ENCODE measurements at regions not wholly inside any gene's neighbourhood (a gene's known extent, or its start where the extent isn't known, plus 50 kb on each side); places are given as distances from the start of the nearest gene placed in this dataset.

DNA sequence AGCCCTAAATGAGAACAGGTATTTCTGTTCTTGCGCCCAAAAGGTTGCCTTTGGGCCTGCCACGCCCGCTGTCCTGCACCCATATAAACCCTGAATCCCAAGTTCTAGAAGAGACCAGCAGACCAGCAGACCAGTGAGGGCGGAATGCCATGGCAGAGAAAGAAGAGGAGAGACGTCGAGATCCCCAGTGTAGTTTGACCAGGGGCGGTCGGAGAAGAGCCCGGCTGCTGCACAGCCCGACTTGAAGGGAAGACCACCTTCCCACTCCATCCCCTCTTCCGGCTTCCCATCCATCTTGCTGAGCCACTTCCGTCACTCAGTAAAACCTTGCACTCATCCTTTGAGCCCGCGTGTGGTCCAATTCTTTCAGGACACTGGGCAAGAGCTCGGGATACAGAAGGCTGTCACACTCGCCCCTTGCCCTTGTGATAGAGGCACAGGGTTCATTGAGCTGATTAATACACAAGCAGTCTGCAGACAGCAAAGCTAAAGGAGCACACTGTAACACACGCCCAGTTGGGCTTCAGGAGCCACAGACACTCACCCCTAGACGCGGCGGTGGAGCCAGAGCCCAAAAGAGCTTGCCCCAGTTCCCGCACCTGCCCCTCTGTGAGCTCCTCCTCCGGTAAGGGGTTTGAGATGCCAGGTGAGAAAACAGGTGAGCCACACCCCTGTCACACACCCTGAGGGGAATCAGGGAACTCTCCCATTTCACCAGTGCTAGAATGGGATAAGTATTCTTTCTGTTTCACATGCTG is 230.8 kb downstream of the PCDH10 start:
- H3K27ac ChIP-seq = no peak overlapping the region
- no peak for TF ChIP-seq NPAS2 (CRISPR knock-in tag; IDR thresholded peaks at IDR 0.05; ENCODE audit: borderline replicate concordance)
- no peak for TF ChIP-seq PHF8 (IDR thresholded peaks at IDR 0.05; ENCODE audit: borderline replicate concordance, low read depth)
- TF ChIP-seq GATA3 (IDR thresholded peaks at IDR 0.05; ENCODE audit: borderline replicate concordance) = no peak
- no peaks in the 10 kb centered on the region for H3K9me3 ChIP-seq
- H3K4me3 ChIP-seq = no peak overlapping the region
- H3K4me1 ChIP-seq = no peaks in the 10 kb centered on the region
- no peak for FAIRE-seq
- no peak for DNase-seq (ENCODE audit: low read depth in 1 of 2, low spot score in 1 of 2)
- H3K4me2 ChIP-seq = no peak overlapping the region
- ChIA-PET CTCF (no interaction called here), POLR2A (no interaction called here)
- no peak for ATAC-seq
- 48% methylated on average over 20 of the region's 22 CpGs for WGBS (ENCODE audit: missing lambda C conversion rate)

DNA sequence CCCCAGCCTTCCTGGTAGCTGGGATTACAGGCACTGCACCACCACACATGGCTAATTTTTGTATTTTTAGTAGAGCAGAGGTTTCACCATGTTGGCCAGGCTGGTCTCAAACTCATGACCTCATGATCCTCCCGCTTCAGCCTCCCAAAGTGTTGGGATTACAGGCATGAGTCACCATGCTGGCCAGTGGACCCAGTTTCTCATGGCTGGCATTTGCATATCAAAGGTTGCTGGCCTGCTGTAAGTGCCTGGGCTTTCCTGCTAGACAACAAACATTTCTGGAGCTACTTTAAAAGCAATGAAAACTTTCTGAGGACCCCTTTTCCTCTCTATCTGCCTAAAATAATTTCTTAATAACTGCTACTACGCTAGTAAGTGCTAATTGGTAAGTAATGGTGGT is 228.2 kb downstream of the PCDH10 start:
- CTCF ChIA-PET = no interaction called here
- Histone ChIP-seq H3K4me3 (no peak overlapping the region), H3K27ac (no peak overlapping the region), H3K4me1 (no peaks in the 10 kb centered on the region), H3K4me2 (no peak overlapping the region), H3K9me3 (no peaks in the 10 kb centered on the region)
- DNase-seq (ENCODE audit: low read depth in 1 of 2, low spot score in 1 of 2) = no peak
- ATAC-seq = no peak
- TF ChIP-seq NR3C1 (IDR thresholded peaks at IDR 0.05) (no peak), TP53 (CRISPR knock-in tag; IDR thresholded peaks at IDR 0.05) (no peak), TFCP2L1 (CRISPR knock-in tag; IDR thresholded peaks at IDR 0.05) (no peak), BHLHE40 (IDR thresholded peaks at IDR 0.05; ENCODE audit: low read depth, low read length) (no peak), FOXS1 (CRISPR knock-in tag; IDR thresholded peaks at IDR 0.05) (no peak), HOXB5 (CRISPR knock-in tag; IDR thresholded peaks at IDR 0.05) (no peak), CEBPB (IDR thresholded peaks at IDR 0.05) (no peak), POLR2AphosphoS2 (conservative IDR thresholded peaks at IDR 0.05; ENCODE audit: low read length) (no peak), GATA3 (IDR thresholded peaks at IDR 0.05; ENCODE audit: borderline replicate concordance) (no peak), SMC3 (IDR thresholded peaks at IDR 0.05) (no peak), PHF8 (IDR thresholded peaks at IDR 0.05; ENCODE audit: borderline replicate concordance, low read depth) (no peak)
- POLR2A ChIA-PET = no interaction called here
- WGBS (ENCODE audit: missing lambda C conversion rate) = 27% methylated on average over 2 of the region's 2 CpGs
- FAIRE-seq = no peak

DNA sequence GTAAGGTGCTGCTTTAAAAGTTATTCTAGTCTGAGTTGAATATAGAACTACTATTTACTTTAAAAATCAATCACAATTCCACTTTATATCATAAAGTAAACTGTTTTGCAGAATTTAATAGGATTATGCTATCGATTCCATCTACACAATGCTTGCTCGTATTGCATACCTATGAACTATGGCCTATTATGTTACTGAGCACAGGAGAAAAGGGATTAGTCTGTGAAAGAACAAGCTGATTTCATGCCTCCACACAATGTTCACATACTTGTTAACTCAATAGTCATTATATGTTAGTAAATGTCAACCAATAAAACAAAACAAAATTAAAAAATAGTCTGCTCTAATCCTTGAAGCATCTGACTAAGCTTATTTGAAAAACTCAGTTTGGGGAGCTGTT is 223.6 kb downstream of the PCDH10 start:
- no peaks in the 10 kb centered on the region for H3K4me1 ChIP-seq
- no peak overlapping the region for H3K4me2 ChIP-seq
- no peaks in the 10 kb centered on the region for H3K9me3 ChIP-seq
- H3K4me3 ChIP-seq = no peak overlapping the region
- ChIA-PET CTCF (no interaction called here), POLR2A (no interaction called here)
- WGBS (ENCODE audit: missing lambda C conversion rate) = 43% methylated on average over 2 of the region's 2 CpGs
- DNase-seq (ENCODE audit: low read depth in 1 of 2, low spot score in 1 of 2) (no peak), FAIRE-seq (no peak), ATAC-seq (no peak)
- H3K27ac ChIP-seq = no peak overlapping the region
- TF ChIP-seq FOSB (CRISPR knock-in tag; IDR thresholded peaks at IDR 0.05) = no peak
- TF ChIP-seq TFCP2L1 (CRISPR knock-in tag; IDR thresholded peaks at IDR 0.05) = no peak
- TF ChIP-seq CEBPB (IDR thresholded peaks at IDR 0.05) = no peak
- TF ChIP-seq, protein P1, sequence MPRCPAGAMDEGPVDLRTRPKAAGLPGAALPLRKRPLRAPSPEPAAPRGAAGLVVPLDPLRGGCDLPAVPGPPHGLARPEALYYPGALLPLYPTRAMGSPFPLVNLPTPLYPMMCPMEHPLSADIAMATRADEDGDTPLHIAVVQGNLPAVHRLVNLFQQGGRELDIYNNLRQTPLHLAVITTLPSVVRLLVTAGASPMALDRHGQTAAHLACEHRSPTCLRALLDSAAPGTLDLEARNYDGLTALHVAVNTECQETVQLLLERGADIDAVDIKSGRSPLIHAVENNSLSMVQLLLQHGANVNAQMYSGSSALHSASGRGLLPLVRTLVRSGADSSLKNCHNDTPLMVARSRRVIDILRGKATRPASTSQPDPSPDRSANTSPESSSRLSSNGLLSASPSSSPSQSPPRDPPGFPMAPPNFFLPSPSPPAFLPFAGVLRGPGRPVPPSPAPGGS (IDR thresholded peaks at IDR 0.05) = no peak
- no peak for TF ChIP-seq ZSCAN20 (CRISPR knock-in tag; IDR thresholded peaks at IDR 0.05)
- TF ChIP-seq MYC (IDR thresholded peaks at IDR 0.05; ENCODE audit: borderline replicate concordance, low read length) = no peak
- no peak for TF ChIP-seq SREBF2 (IDR thresholded peaks at IDR 0.05)

DNA sequence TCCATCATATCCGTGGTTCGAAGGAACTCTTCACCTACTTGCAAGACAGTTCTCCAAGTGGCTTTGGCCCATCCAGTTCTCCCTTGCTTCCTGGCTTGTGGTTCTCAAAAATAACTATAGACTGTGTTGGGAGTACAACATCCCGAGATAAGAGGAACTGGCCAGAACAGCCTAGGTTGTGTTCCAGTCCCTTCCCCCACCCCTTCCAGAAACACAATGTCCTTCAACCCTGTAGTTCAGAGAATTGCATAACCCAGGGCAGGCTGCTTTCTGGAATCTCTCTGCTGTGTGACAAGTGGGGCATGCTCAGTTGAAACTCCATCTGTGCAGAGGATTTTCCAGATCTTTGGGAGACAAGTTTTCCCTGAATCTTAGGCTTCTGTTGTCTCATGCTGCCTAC is 206.5 kb downstream of the PCDH10 start:
- no peak for FAIRE-seq
- TF ChIP-seq BHLHE40 (IDR thresholded peaks at IDR 0.05; ENCODE audit: low read depth, low read length) = no peak
- no peak for TF ChIP-seq CBX2 (IDR thresholded peaks at IDR 0.05; ENCODE audit: borderline replicate concordance, low read depth)
- no peak for TF ChIP-seq EHF (CRISPR knock-in tag; IDR thresholded peaks at IDR 0.05)
- TF ChIP-seq, protein P2, sequence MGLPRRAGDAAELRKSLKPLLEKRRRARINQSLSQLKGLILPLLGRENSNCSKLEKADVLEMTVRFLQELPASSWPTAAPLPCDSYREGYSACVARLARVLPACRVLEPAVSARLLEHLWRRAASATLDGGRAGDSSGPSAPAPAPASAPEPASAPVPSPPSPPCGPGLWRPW (IDR thresholded peaks at IDR 0.05) = no peak
- no peak for TF ChIP-seq MYC (IDR thresholded peaks at IDR 0.05; ENCODE audit: borderline replicate concordance, low read length)
- TF ChIP-seq, protein P3, sequence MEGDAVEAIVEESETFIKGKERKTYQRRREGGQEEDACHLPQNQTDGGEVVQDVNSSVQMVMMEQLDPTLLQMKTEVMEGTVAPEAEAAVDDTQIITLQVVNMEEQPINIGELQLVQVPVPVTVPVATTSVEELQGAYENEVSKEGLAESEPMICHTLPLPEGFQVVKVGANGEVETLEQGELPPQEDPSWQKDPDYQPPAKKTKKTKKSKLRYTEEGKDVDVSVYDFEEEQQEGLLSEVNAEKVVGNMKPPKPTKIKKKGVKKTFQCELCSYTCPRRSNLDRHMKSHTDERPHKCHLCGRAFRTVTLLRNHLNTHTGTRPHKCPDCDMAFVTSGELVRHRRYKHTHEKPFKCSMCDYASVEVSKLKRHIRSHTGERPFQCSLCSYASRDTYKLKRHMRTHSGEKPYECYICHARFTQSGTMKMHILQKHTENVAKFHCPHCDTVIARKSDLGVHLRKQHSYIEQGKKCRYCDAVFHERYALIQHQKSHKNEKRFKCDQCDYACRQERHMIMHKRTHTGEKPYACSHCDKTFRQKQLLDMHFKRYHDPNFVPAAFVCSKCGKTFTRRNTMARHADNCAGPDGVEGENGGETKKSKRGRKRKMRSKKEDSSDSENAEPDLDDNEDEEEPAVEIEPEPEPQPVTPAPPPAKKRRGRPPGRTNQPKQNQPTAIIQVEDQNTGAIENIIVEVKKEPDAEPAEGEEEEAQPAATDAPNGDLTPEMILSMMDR (IDR thresholded peaks at IDR 0.05) = no peak
- no peak for DNase-seq (ENCODE audit: low read depth in 1 of 2, low spot score in 1 of 2)
- Histone ChIP-seq H3K4me2 (no peak overlapping the region), H3K4me1 (no peaks in the 10 kb centered on the region), H3K9me3 (no peaks in the 10 kb centered on the region), H3K27ac (no peak overlapping the region), H3K4me3 (no peak overlapping the region)
- ChIA-PET CTCF (no interaction called here), POLR2A (no interaction called here)
- ATAC-seq = no peak
- 16% methylated on average over 3 of the region's 3 CpGs for WGBS (ENCODE audit: missing lambda C conversion rate)

Data from A549 (cell line).